NB4 (cell line): ENCODE measurements at regions not wholly inside any gene's neighbourhood (a gene's known extent, or its start where the extent isn't known, plus 50 kb on each side); places are given as distances from the start of the nearest gene placed in this dataset.

ENCODE experiments used
- CTCF ChIP-seq: IDR thresholded peaks from one replicate; pipeline ENCODE4 v1.5.1; 2012; ENCODE audit warnings: low read depth, low read length
- TF ChIP-seq, protein P1 (sequence below): IDR thresholded peaks from 2 replicates; pipeline ENCODE4 v1.6.1; 2011; ENCODE audit warnings: low read depth, low read length

GRCh38 chr7:13551503-13551902 is 438.0 kb downstream of the ETV1 start:
- TF ChIP-seq CTCF, result no peak
- TF ChIP-seq, protein P1, sequence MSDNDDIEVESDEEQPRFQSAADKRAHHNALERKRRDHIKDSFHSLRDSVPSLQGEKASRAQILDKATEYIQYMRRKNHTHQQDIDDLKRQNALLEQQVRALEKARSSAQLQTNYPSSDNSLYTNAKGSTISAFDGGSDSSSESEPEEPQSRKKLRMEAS, result no peak
